T1000 (cell line): ENCODE measurements at regions not wholly inside any gene's neighbourhood (a gene's known extent, or its start where the extent isn't known, plus 50 kb on each side); places are given as distances from the start of the nearest gene placed in this dataset.
"Not testable (repeated sequence)": the region's sequence is repeated elsewhere in the genome, so short reads cannot be mapped to it uniquely, and the experiment has no call there.

Source experiments
- DNase-seq: peaks from one replicate; lab custom pipeline; 2025; ENCODE audit warnings: mixed read lengths; lab: John Stamatoyannopoulos, UW

DNA sequence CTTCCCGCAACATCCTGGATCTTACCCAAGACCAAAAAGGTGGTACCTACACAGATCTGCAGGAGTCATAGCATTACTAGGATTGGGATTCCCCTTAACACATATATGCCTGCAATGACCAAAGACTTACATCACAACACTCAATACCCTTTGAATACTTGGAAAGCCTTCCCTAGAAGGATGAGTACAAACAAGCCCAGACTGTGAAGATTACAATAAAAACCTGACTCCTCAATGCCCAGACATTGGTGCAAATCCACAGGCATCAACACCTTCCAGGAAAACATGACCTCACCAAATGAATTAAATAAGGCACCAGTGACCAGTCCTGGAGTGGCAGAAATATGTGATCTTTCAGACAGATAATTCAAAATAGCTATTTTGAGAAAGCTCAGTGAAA is 326.8 kb downstream of the TBL1XR1 start:
- no peak for DNase-seq

DNA sequence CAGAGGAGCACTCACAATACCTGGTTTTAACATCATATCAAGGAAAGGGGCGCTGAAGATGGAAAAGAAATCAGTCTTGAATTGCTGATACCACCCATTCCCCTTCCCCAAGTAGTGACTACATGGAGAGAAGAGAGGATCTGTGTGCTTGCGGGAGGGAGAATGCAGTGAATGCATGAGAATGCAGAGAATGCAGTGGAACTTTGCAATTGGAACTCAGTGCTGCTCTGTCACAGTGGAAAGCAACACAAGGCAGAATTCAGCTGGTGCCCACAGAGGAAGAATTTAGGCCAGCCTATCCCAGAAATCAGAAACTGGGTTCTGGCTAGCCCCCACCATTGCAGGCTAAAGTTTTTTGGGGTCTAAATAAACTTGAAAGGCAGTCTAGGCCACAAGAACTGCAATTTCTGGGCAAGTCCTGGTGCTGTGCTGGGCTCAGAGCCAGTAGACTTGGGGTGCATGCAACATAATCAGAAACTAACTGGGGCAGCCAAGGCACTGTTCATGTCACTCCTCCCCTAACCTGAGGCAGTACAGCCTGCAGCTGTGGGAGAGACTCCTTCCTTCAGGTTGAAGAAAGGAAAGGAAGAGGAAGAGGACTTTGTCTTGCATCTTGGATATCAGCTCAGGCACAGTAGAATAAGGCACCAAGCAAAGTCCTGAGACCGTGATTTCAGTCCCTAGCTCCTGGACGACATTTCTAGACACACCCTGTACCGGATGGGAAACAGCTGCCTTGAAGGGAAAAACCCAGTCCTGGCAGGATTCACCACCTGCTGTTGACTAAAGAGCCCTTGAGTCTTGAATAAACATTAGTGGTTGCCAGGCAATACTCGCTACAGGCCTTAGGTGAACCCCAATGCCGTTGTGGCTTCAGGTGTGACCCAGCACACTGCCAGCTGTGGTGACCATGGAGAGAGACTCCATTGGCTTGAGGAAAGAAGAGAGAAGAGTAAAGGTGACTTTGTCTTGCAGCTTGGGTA is 329.3 kb downstream of the TBL1XR1 start:
- DNase-seq, result no peak

DNA sequence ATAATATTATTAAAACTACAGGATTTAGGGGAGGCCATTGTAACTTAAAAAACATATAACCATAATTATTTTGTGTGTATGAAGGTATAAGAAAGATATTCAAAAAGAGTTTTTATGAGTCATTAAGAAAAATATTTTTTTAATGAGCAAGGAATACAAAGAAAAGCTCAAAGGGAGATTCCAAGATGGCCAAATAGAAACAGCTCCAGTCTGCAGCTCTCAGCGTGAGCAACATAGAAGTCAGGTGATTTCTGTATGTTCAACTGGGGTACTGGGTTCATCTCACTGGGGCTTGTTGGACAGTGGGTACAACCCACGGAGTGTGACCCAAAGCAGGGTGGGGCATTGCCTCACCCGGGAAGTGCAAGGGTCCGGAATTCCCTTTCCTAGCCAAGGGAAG is 336.1 kb downstream of the TBL1XR1 start:
- no peak for DNase-seq

DNA sequence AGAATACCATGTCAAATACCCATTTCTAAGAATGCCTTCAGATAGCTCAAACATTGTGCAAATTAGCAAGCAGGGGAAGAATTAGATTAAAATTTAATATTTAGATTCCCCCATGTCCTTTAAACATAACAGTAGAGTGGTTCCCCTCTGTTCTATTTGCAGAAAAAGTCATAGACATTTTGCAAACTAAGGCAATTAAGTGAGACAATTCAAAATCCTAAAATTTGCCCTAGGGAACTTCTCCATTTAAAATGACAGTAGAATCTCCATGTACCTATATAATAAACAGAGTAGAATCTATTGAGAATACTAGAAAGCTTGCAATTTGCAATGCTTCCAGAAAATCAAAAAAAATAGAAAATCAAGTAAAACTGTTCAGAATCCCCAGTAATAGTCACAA is 340.6 kb downstream of the TBL1XR1 start:
- DNase-seq, result no peak

DNA sequence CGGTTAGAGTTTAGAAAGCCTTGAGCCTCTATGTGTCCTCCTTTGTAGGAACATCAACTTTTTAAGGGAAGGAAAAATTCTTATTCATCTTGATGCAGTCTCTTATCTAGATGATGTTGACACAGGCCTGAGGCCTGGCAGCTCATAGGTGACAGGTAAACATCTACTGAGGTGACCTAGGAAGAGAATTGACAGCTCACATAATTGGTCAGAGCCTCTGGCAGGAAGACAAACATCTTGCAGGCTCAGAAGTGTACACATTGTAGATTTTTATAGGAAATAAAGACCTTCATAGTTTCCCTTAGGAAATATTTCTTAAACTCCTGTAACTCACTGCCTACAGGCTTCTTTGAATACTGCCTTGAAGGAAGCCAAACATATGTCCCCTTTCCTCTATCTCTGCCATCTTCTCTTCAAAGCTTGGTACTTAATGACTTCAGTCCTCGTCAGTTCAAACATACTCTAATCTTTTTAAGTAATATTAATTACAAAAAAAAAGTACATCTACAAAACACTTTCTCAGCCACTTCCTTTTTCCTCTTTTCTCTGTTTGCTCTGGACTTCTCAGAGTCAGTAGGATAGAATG is 341.3 kb downstream of the TBL1XR1 start:
- no peak for DNase-seq

DNA sequence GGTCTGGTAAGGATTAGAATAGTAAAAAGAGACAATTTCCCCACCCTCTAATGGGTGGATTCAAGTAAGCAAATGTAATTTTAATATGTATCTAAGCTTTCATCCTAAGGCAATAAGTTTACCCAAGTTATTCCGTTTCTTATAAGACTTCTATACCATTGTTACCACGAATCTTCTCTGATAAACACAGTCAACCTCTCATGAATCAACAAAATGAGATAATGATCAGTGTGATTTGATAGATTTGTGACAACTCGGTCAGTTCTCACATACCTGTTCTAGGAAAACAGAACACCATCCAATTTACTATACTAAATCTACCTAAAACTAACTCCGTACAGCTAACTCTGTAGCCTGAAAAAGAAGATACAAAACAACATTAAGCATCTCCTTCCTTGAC is 342.1 kb downstream of the TBL1XR1 start:
- no peak for DNase-seq

DNA sequence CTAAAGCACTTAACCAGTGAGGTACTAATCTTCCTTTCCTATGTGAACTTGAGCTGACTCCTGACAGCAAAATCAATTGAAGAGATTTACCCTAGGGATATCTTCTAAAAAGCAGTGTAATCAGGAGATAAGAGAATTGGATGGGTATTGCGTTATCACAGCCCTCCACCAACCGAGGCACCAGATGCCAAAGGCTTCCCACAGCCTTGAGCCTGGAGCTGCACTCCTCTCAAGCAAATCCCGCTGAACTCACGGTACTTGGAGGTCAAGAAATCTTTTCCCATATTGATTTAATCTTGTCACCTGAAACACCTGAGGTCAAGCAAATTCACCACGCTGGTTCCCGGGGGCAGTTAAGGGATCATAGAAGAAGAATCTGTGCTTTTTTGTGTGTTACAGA is 346.8 kb downstream of the TBL1XR1 start:
- no peak for DNase-seq

DNA sequence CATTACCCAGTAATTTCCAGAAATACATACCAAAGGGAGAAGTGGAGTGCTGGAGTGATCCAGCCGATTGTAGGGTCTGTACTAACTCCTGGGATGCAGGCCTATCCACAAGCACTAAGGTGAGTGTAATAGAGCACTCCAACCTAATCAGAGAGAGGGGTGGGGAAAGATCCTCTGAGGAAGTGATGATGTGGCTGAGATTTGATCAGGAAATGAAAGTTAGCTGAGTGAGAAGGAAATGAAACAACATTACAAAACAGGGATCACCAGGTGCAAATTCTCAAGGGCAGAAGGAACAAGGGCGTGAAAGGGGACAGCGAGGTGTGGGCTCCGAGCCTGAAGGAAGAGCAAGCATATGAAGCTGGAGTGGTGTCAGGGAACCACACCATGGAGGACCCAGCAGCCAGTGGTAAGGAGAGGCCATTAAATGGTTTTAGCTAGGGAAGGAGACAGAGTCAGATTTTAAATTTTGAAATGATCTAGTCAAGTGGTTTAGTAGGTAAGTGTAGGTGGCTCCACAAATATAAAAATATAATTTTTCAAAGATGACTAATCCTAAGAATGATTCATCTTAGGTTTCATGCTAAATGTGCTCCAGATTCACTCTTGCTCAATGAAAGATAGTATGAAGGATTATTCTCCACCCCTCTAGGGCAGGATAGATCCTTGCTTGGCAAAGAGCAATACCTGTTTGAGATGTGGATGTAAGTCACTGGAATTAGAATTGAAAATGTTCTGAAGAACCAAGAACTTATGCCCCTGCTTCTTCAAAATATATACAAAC is 348.7 kb downstream of the TBL1XR1 start:
- DNase-seq, result no peak

DNA sequence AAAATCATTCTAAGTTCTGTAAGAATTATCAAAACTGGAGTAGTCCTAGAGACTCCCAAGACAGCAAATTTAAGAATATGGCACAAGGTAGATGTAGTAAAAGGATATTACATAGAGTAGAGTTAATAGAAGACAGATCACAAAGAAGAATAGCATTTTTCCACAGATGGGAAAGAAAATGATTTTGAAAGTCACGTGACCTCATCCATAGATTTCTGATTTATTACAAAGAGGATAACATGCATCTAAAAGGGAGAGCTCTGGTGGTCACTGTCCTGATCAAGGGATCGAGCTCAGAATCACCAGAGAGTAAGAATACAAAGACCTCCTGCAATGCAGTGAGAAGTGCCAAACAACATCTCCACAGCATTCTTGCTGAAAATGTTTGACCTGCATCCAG is 354.4 kb downstream of the TBL1XR1 start:
- DNase-seq, result no peak

DNA sequence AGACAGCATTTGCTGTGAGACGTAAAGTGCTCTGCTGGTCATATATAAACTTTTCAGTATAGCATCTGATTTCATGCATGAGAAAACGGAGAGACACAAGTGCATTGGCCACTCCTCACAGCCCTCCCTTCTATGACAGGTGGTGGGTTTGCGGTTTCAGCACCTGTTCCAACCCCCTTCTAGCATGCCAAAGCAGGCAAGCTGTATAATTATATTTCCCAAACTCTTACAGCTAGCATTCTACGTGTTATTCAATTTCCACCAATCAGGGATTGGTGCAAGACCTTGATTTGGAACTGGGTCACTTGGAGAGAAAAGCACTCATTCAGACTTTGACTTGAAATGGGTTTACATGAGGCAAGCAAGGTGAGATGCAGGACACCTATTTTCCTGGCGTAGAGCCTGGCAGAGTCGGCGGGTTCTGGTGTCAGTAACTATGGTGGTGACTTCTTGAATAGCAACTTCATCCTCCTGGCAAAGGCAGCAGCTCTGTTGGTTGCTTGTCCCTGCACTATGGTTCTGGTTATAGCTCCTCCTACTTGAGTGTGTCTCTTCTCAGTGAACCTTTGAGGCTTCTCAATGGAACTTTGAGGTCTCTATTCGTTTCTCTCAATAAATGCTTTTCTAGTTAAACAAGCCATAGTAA is 356.5 kb downstream of the TBL1XR1 start:
- DNase-seq, result no peak

DNA sequence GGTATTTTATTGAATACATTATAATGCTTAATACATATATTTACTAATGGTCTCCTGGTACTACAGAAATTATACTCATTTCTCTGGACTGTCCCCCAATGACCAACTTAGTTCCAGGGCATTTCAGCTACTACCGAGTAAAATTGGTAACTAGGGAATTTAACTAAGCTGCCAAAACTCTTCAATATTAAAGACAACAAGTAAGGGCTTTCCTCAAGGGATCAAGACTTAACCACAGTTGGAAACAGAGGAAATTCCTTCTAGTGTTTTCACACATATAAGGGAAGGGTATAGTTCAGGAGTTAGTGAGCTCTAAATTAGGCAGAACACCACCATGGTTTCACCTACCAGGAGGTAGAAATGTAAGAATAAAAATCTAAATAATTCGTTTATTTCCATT is 357.4 kb downstream of the TBL1XR1 start:
- DNase-seq, result no peak

DNA sequence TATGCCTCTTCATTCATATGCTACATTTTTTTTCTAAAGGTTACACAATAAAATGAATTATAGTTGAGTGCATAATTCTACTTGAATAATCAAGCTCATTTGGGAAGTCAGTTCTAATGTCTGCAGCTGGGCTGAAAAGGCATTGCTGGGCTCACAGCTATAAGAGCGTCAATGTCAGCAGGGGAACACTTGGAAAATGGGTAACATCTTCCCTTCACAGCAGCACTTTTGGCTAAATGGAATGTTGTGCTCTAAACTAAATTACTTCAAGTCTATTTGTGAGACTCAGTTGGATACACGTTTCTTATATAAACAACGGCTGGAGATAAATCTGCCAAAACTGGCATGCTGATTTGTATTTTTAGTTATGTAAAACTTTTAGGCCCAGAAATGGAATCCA is 357.8 kb downstream of the TBL1XR1 start:
- DNase-seq, result no peak

DNA sequence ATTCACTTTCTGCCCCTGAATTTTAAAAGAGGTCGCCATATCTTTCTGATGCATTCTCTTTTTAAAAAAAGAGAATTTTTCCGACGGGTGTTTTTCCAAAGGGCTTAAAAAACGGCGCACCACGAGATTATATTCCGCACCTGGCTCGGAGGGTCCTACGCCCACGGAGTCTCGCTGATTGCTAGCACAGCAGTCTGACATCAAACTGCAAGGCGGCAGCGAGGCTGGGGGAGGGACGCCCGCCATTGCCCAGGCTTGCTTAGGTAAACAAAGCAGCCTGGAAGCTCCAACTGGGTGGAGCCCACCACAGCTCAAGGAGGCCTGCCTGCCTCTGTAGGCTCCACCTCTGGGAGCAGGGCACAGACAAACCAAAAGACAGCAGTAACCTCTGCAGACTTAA is 370.0 kb downstream of the TBL1XR1 start:
- not testable (repeated sequence) for DNase-seq

DNA sequence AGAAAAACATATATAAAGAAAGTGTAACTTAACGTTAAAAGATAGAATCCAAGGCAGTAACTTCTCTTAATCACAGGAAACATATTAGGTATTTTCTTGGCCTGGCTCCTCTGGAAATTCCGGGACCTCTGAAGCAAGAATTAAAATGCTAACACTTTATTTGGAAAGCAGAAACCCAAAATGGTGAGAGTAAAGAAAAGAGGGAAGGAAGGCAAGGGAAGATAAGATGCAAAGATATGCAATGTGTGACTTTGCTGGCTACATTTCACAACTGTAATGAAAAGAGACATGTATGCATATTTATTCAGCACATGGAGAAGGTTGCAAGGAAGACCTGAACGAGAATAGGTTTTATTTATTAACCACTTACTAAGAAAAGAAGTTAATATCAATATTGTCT is 372.5 kb downstream of the TBL1XR1 start:
- DNase-seq, result no peak

DNA sequence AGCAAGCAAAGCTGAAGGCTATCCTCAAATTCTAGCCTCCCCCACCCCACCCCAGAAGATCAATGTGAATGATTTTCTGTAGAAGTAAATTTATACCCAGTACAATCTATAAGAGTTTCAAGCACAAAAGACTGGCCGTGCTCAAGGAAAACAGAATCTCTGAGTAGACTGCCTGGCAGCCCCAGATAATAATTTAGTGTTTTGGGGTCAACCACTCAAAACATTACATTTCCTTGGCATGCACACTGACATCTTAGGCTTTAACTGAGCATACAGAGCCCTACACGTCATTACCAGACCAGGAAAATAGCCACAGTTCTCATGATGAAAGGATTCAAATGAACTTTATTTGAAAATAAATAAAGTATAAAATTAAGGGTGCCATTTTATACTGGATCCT is 376.5 kb downstream of the TBL1XR1 start:
- DNase-seq, result no peak

DNA sequence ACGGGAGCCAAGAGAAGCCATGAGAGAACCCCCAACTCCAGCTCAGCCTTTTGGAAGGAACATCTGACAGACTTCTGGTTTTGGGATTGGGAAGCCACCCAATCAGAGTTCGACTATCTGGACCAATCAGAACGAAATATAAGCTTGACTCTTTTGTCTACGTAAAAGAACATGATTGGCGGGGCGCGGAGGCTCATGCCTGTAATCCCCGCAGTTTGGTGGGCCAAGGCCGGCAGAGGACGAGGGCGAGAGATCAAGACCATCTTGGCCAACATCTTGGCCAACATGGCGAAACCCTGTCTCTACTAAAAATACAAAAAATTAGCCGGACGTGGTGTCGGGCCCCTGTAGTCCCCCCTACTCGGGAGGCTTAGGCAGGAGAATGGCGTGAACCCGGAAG is 380.3 kb downstream of the TBL1XR1 start:
- no peak for DNase-seq

DNA sequence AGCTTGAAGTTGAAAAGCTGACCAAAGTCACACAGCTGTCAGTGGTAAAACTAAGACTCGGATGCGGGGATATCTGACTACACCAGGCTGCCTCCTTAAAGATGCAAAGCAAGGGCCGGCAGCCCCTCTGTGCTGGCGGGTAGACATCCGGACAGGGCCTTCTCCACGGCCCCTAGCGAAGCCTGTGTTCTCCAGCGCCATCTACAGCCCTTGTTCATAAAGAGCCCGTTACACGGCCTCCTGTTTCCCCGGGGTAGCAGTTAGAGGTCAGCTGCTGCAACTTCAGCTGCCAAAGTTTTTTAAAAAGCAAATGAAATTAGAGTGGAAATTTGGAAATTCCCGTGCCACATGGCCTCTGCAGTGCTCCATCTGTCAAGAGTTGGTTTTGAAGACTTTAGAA is 383.0 kb downstream of the TBL1XR1 start:
- no peak for DNase-seq

DNA sequence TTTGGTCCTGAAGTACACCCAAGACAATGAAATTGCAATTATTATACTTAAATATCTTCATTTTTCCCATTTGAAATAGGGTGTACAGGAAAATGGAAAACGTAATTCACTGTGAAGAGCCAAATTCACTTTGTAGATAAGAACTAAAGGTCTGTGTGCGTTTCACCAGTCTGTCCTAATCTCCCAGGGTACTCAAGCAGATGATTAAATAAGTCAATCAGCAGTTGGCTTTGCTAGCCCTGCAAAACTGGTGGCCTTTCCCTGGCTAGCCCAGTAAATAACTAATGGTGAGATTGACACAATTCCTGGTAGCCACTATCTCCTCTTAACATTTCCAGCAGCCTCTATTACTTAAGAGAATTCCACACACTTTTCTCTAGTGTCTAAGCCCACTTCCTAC is 389.3 kb downstream of the TBL1XR1 start:
- no peak for DNase-seq

DNA sequence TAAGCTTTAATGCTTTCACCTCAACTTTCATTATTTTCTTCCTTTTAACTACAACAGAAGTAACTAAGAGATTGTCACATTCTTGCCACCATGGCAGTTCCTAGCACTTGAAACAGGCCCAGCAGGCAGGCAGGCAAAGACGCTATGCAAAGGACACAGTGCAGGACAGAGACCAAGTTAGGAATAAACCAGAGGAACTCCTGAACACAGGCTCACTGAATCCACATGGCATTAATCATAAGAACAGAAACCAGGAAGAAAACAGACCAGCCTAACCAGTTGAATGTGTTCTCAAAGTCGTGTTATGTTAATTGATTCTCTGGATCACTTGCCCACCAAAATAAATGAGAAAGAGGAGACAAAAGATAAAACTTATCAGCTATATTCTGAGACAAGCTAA is 397.6 kb downstream of the TBL1XR1 start:
- no peak for DNase-seq

DNA sequence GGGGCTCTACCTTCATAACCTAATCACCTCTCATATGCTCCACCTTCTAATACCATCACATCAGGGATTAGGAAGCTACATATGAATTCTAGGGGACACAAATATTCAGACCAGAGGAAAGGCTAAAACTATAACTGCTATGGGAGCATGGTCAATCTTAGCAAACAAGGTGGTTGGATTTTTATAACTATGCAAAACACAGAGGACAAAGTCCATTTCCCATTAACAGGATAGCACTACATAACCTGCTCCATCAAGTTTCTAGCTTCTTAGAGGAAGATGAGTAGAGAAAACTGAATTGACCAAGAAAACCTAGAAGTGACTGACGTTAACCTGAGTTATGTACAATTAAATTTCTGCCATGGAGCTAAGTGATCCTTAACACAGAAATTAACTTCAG is 398.6 kb downstream of the TBL1XR1 start:
- DNase-seq, result no peak

DNA sequence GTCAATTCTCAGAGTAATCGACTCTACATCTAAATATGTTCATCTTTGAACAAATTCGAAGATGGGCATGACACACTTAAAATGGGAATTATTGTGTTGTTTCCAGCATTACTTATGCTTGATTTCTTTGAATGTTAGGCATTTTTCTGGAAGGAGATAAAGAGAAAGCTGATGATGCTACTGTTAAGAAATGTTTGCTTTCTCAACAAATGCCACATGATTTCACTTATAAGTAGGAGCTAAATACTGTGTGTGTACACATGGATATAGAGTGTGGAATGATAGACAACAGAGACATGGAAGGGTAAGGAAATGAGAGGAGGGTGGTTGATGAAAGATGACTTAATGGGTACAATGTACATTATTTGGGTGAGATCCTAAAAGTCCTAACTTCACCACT is 400.9 kb downstream of the TBL1XR1 start:
- DNase-seq, result no peak

DNA sequence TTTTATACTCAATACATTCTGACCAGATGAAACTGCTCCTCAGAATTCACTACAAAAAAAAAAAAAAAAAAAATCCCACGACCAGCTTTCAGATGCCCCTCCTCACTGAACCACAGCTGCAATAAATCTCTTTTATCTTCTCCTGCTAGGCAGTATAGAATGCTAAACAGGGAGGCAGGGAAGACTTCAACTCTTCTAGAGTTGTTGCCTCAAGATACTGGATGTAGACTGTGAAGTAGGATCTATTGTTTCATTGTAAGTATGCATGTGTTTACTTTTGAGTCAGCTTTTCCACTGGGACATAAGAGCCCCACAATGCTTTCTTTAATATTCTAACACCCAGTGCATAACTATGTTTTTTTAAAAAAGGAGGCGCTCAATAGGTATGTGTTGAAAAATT is 401.4 kb downstream of the TBL1XR1 start:
- DNase-seq, result no peak
